Transverse colon (tissue), 4 donors: ENCODE measurements at regions not wholly inside any gene's neighbourhood (a gene's known extent, or its start where the extent isn't known, plus 50 kb on each side); places are given as distances from the start of the nearest gene placed in this dataset.

Experiments
- DNase-seq: peaks from one replicate; pipeline ENCODE4 v3.0.0-alpha.2; 2019
- H3K27ac ChIP-seq, 4 donors: fragments of 200-600 bp; sonication (generic); 2 replicates each; pipeline ENCODE4 v1.5.1; 2016 to 2018; ENCODE audit warnings: inconsistent platforms in 4 of 4
- H3K27me3 ChIP-seq: fragments of 200-600 bp; sonication (generic); 2 replicates; pipeline ENCODE4 v1.5.1; 2017; ENCODE audit warnings: inconsistent platforms
- H3K36me3 ChIP-seq, 4 donors: fragments of 200-600 bp; sonication (generic); 2 replicates each; pipeline ENCODE4 v1.5.1; 2017 to 2019; ENCODE audit warnings: inconsistent platforms in 4 of 4
- H3K4me1 ChIP-seq, 4 donors: fragments of 200-600 bp; sonication (generic); 2 replicates each; pipeline ENCODE4 v1.5.1; 2017 to 2020; ENCODE audit warnings: inconsistent platforms in 4 of 4
- H3K4me3 ChIP-seq, 4 donors: fragments of 200-600 bp; sonication (generic); 1 replicate in 1 of 4; 2 replicates in 3 of 4; pipeline versions ENCODE4 v1.5.1 to v1.6.1; 2017 to 2019; ENCODE audit warnings: inconsistent platforms in 4 of 4
- H3K9me3 ChIP-seq, 2 donors: fragments of 200-600 bp; sonication (generic); 2 replicates each; pipeline ENCODE4 v1.5.1; 2017 to 2019; ENCODE audit warnings: inconsistent platforms in 2 of 2
- CTCF ChIP-seq, 5 experiments: fragments of 200-600 bp in 3 of 5; fragments of 450-650 bp in 2 of 5; sonication (generic) in 3 of 5; IDR thresholded peaks; 1 replicate in 2 of 5; 2 replicates in 3 of 5; pipeline ENCODE4 v1.5.1; 2016 to 2017; ENCODE audit warnings: antibody characterized with exemption in 5 of 5, inconsistent platforms in 3 of 5, mild to moderate bottlenecking in 2 of 5, moderate library complexity in 1 of 5
- EP300 ChIP-seq: sonication (generic); formaldehyde crosslinking; IDR thresholded peaks from one replicate; pipeline ENCODE4 v1.6.1; 2017; ENCODE audit warnings: antibody characterized with exemption, low read depth
- POLR2A ChIP-seq: fragments of 450-650 bp; IDR thresholded peaks from one replicate; pipeline ENCODE4 v1.6.1; 2016; ENCODE audit warnings: antibody characterized with exemption, mild to moderate bottlenecking, moderate library complexity
- POLR2AphosphoS5 ChIP-seq, 3 donors: sonication (generic); formaldehyde crosslinking; IDR thresholded peaks; one replicate each; pipeline ENCODE4 v1.6.1; 2016; ENCODE audit warnings: antibody characterized with exemption in 3 of 3
- WGBS, 2 donors: methylation state at CpG; one replicate each; pipeline ENCODE4 v1.1.5; 2018; ENCODE audit warnings: low coverage in 1 of 2; 5-methylcytosine and 5-hydroxymethylcytosine counted together
- in situ Hi-C, 4 donors: fragments of 200-750 bp; cut with MboI; loops; one replicate each; pipeline versions ENCODE4 v1.15.0 to v1.15.1; 2017; ENCODE audit warnings: low sequenced_read_pairs in 3 of 4, low pct_ligation_motif_present in 1 of 4, low pct_unique_long_range_greater_than_20kb in 1 of 4
- intact Hi-C: fragments of 100-400 bp; cut with DNase I; formaldehyde crosslinking; loops from one replicate; pipeline ENCODE4 v1.15.1; 2023; ENCODE audit warnings: low total_unique reads

- no peaks in the 10 kb centered on the region for H3K27me3 ChIP-seq
- TF ChIP-seq POLR2A (no peak), POLR2AphosphoS5 (IDR thresholded peaks at IDR 0.05) (peak; percentile 39 to 82 (median 72))
- peak; percentile 57 for DNase-seq
- intact Hi-C loops (no loop called here), in situ Hi-C loops (no loop called here)
- peaks cover 0 to 5% (median 0%) of the 10 kb centered on the region in 4 donors for H3K4me1 ChIP-seq
- no peaks in the 10 kb centered on the region for H3K36me3 ChIP-seq
- 63% methylated on average over 8 of the region's 8 CpGs; no CpG with 5 or more reads in 1 of the 2 donors for WGBS, 2 donors
- no peak overlapping the region for H3K4me3 ChIP-seq
- no peaks in the 10 kb centered on the region for H3K9me3 ChIP-seq
- H3K27ac ChIP-seq = peak overlapping the region; percentile 28 to 58 (median 34)
Measured at GRCh38 chr12:110794623-110795280, 52.0 kb upstream of the CCDC63 start.

- 81% methylated on average over 3 to 8 of the region's 8 CpGs for WGBS, 2 donors
- H3K4me3 ChIP-seq = no peak overlapping the region
- H3K9me3 ChIP-seq = no peaks in the 10 kb centered on the region
- peaks cover 0 to 5% (median 0%) of the 10 kb centered on the region in 4 donors for H3K4me1 ChIP-seq
- no peaks in the 10 kb centered on the region for H3K27me3 ChIP-seq
- intact Hi-C loops (no loop called here), in situ Hi-C loops (no loop called here)
- DNase-seq = no peak
- H3K27ac ChIP-seq = no peak overlapping the region
- TF ChIP-seq CTCF (IDR thresholded peaks at IDR 0.05) = no peak
- no peak for TF ChIP-seq POLR2A
- no peak for TF ChIP-seq POLR2AphosphoS5 (IDR thresholded peaks at IDR 0.05)
- no peak for TF ChIP-seq EP300
- no peaks in the 10 kb centered on the region for H3K36me3 ChIP-seq
Measured at GRCh38 chr12:110796952-110797351, 49.8 kb upstream of the CCDC63 start.
